Spleen (tissue), 7 donors: ENCODE measurements at regions not wholly inside any gene's neighbourhood (a gene's known extent, or its start where the extent isn't known, plus 50 kb on each side); places are given as distances from the start of the nearest gene placed in this dataset.

Experiments used
- POLR2A ChIP-seq, 3 donors: fragments of 450-650 bp; IDR thresholded peaks; one replicate each; pipeline ENCODE4 v1.5.1; 2017; ENCODE audit warnings: antibody characterized with exemption in 3 of 3, mild to moderate bottlenecking in 1 of 3
- POLR2AphosphoS5 ChIP-seq, 3 donors: sonication (generic); formaldehyde crosslinking; IDR thresholded peaks; one replicate each; pipeline ENCODE4 v1.5.1; 2017; ENCODE audit warnings: antibody characterized with exemption in 3 of 3
- TF ChIP-seq, protein P1 (sequence below), 11 experiments: fragments of 200-600 bp in 7 of 11; fragments of 450-650 bp in 4 of 11; sonication (generic) in 4 of 11; IDR thresholded peaks in 8 of 11; conservative IDR thresholded peaks in 3 of 11; 1 replicate in 7 of 11; 2 replicates in 4 of 11; pipeline versions ENCODE4 v1.4.0 to v1.8.0; 2016 to 2021; ENCODE audit warnings: antibody characterized with exemption in 11 of 11, inconsistent platforms in 4 of 11, mild to moderate bottlenecking in 1 of 11
- donor health status: DM: no; HTN: no; CAD: no; lungs with moderate emphysema.
- donor health status: DM: no; HTN: no; CAD: no.
- donor health status: DM: no; HTN: no; CAD: no.

- TF ChIP-seq, protein P1, sequence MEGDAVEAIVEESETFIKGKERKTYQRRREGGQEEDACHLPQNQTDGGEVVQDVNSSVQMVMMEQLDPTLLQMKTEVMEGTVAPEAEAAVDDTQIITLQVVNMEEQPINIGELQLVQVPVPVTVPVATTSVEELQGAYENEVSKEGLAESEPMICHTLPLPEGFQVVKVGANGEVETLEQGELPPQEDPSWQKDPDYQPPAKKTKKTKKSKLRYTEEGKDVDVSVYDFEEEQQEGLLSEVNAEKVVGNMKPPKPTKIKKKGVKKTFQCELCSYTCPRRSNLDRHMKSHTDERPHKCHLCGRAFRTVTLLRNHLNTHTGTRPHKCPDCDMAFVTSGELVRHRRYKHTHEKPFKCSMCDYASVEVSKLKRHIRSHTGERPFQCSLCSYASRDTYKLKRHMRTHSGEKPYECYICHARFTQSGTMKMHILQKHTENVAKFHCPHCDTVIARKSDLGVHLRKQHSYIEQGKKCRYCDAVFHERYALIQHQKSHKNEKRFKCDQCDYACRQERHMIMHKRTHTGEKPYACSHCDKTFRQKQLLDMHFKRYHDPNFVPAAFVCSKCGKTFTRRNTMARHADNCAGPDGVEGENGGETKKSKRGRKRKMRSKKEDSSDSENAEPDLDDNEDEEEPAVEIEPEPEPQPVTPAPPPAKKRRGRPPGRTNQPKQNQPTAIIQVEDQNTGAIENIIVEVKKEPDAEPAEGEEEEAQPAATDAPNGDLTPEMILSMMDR (IDR thresholded peaks at IDR 0.05 in 8 of 11, conservative IDR thresholded peaks at IDR 0.05 in 3 of 11): no peak
- no peak for TF ChIP-seq POLR2A (IDR thresholded peaks at IDR 0.05)
- no peak for TF ChIP-seq POLR2AphosphoS5 (IDR thresholded peaks at IDR 0.05)
These were observed 927.3 kb upstream of the ACVR2A start for GRCh38 chr2:146917431-146918042.
